NCI-H1694 (cell line): ENCODE measurements at regions not wholly inside any gene's neighbourhood (a gene's known extent, or its start where the extent isn't known, plus 50 kb on each side); places are given as distances from the start of the nearest gene placed in this dataset.
A peak's percentile ranks its signal among the peaks of the same experiment; 100 is the strongest.
"Not testable (repeated sequence)": the region's sequence is repeated elsewhere in the genome, so short reads cannot be mapped to it uniquely, and the experiment has no call there.

Experiments used
- DNase-seq: peaks from one replicate; lab custom pipeline; 2025; lab: John Stamatoyannopoulos, UW

- DNase-seq = not testable (repeated sequence)
Measured at GRCh38 chr21:25531538-25532250, 75.6 kb downstream of the MRPL39 start.

DNA sequence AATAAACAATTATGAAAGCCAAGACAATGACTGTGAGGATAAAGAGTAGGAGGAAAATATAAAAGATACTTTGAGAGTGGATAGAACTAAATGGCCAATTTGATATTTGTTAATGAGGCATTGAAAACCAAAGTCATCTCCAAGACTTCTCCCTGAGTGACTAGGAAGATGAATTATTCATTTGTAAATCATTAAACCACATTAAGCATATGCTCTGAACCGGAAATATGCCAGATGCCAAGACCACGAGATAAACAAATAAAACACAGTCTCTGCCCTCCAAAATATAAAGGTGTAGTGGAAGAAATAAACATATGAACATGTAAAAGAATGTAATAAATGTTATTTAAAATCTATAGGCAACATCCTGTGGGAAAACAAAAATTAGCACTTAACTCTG is 78.8 kb downstream of the MRPL39 start:
- peak; percentile 71 for DNase-seq

GRCh38 chr21:25518491-25518911 is 88.8 kb downstream of the MRPL39 start:
- DNase-seq = no peak

DNA sequence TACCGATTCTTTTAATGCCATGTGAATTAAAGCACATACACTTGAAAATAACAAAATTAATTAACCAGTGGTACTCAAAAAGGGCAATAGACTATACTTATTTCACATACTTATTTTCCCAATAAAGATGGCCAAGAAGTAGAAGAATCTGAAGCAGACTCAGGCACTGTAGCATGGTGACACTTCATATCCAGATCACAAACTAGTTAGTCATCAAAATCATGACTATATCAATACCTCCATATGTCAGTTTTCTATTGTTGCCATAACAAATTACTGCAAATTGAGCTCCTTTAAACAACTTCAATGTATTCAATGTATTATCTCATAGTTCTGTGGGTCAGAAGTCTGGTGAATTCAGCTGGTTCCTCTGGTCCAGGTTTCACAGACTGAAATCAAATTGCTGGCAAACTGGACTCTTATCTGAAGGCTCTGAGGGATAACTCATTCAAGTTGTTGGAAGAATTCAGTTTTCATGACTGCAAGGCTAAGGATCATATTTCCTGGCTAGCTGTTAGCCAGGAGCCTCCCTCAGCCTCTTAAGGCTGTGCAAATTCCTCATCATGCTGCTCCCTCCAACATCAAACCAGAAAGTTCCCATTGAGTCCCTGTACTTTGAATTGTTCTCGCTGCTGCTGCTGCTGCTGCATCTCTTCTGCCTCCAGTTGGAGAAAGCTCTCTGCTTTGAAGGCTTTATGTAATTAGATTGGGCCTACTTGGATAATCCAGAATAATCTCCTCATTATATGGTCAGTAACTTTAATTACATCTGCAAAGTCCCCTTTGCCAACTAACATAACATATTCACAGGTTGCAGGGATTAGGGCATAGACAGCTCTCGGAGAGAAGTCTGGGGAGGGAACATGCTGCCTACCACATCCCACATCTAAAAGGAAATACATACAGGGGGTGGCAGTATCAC is 91.5 kb downstream of the MRPL39 start:
- DNase-seq = no peak

DNA sequence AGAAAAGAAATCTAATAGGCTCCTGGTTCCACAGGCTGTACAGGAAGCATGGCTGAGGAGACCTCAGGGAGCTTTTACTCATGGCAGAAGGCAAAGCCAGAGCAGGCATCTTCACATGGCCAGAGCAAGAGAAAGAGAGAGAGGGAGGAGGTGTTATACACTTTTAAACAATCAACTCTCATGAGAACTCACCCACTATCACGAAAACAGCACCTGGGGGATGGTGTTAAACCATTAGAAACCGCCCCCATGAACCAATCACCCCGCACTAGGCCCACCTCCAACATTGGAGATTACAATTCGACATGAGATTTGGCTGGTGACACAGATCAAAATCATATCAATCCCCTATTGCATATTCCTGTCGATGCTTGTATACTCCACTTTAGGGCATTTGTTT is 93.5 kb downstream of the MRPL39 start:
- no peak for DNase-seq

GRCh38 chr21:25512095-25513081 is 94.9 kb downstream of the MRPL39 start:
- no peak for DNase-seq

GRCh38 chr21:25509862-25510261 is 97.4 kb downstream of the MRPL39 start:
- DNase-seq = no peak

GRCh38 chr21:25508364-25508763 is 98.9 kb downstream of the MRPL39 start:
- no peak for DNase-seq

DNA sequence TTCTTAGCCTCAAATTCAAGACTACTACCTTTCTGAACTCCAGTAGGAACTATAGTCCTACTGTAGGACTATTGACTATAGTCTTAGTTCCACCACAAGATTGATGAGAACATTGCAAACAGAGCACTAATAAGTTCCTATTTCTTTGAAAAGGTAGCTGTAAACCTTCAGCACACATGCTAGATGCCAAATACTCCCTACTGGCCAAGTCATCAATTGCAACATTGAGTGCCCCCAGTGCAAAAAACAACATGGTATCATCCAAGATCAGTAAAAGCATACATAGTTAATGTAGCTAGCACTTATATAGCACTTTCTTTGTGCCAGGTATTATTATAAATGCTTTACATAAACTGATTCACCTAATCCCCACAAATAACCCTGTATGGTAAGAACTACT is 99.8 kb downstream of the MRPL39 start:
- no peak for DNase-seq

DNA sequence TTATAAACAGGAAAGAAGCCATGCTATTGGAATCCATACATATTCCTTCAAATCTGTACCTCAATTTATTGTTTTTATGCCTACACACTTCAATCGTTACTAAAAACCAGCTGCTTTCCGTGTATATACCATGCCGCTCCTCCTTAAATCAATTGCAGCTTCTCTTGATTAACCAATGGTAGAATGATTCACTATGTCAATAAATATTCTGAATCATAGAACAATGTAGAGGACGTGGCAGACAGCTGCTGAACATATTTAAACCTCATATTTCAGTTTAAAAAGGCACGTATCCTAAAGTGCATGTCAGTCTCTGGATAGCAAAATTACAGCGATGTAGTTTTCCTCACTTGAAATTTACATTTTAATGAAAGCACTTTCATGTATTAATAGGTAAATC is 100.4 kb downstream of the MRPL39 start:
- DNase-seq = no peak

GRCh38 chr21:25506261-25506660 is 101.0 kb downstream of the MRPL39 start:
- DNase-seq = no peak

DNA sequence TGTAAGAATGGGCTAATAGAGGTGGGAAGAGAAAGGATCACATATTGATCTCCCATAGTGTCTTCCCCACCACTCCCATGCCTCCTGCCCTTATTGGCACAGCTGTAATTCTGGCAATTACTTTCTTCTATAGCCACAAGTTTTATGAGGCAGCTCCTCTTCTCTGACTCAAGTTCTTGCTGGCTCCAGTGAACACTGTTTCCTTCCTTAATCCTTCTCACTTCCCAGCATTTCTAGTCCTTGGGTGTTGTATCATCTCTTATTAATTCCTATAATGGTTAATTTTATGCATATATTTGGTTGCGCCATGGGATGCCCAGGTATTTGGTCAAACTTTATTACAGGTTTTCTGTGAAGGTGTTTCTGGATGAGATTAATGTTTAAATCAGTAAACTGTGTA is 103.3 kb downstream of the MRPL39 start:
- no peak for DNase-seq

GRCh38 chr21:25501996-25502665 is 105.2 kb downstream of the MRPL39 start:
- DNase-seq = no peak

- DNase-seq = no peak
Measured at GRCh38 chr21:25501462-25501861, 105.8 kb downstream of the MRPL39 start.

- DNase-seq = no peak
Measured at GRCh38 chr21:25500598-25500997, 106.7 kb downstream of the MRPL39 start.

DNA sequence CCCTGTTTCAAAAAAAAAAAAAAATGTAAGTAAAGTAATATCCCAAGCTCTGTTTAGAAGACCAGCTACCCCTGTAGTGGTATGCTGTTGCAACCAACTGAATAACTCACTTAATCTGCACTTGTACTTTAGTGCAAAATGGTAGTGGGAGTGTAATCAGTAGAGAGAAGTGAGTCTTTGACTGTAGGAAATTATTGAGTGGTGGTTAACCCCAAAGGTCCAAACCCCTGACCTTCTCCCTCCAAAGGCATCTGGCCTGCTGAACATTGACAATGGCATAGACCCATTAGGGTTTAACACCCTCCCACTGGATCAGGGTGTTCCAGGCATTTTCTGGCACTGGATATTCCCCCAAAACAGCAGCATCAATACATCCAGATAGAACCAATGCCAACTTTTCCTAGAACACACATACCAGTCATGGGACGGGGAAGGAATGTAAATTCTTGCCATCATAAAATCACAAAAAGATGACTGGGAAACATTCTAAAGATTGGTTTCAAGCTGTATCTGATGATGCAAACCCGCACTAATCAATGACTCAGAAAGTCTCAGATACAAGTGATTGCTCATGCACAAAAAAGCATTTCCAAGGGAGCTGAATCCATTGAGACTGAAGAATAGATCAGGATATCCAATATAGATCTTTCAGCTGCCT is 110.3 kb downstream of the MRPL39 start:
- DNase-seq = no peak

DNA sequence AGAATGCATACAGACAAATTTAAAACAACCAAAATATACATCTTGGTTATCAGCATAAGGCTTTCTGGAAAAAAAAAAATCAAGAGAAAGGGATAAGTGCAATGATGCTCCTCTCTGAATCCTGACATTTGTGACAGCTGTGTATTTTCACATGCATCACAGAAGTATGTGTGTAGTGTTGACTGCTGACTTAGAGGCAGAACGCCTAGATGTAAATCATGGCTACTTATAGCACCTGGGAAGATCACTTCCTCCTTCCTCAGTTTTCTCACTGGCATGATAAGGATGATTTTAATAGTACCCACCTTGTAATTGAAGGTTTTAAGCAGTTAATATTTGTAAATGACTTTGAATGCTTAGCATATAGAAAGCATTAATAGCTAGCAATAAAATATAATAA is 112.5 kb downstream of the MRPL39 start:
- no peak for DNase-seq

DNA sequence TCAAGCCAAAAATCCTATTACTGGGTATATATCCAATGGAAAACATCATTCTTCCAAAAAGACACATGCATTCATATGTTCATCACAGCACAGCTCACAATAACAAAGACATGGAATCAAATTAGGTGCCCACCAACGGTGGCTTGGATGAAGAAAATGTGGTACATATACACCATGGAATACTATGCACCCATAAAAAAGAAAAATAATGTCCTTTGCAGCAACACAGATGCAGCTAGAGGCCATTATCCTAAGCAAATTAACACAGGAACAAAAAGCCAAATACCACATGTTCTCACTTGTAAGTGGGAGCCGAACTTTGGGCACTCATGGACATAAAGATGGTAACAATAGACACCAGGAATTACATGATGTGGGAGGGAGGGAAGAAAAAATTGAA is 113.6 kb downstream of the MRPL39 start:
- no peak for DNase-seq

DNA sequence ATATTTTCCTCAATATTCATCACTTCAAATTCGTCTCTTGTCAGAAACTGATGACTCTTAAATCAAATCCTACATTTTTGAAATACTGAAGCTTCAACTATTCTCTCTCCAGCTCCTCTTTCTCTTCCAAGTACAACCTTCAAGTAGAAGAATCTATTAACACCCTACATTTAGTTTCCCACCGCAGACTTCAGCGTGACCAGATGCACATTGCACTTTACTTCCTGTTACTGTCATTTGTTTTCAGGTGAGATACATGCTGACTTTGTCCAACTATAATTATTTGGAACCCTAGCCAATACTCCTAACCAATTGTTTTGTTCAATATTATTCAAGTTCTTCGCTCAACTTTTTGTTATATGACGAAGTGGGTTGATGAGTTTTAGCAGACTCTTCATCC is 116.0 kb downstream of the MRPL39 start:
- no peak for DNase-seq

GRCh38 chr21:25490742-25491141 is 116.5 kb downstream of the MRPL39 start:
- DNase-seq = no peak

- no peak for DNase-seq
Measured at GRCh38 chr21:25489673-25490072, 117.6 kb downstream of the MRPL39 start.
